ENCODE measurements at regions not wholly inside any gene's neighbourhood (a gene's known extent, or its start where the extent isn't known, plus 50 kb on each side); places are given as distances from the start of the nearest gene placed in this dataset.

DNA sequence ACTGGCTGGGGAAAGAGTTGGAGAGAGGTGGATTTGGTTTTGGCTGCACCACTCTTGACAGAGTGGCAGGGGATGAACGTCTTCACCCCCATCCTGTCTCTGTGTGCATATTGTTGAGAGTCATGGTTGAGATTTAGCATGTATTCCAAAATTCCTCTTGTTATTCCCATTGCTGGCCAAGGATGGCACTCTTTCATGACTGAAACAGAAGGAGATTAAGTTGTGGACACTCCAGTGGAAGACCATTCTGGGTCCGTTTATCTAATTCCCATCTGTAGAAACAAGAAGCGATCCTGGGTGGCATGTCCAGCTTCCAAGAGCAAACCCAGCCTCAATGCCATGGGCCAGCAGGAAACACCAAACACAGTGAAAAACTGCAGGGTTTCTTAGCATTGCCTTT, 469.0 kb upstream of the IGFBP3 start:
- no peak overlapping the region for H3K27ac ChIP-seq
- DNase-seq (ENCODE audit: low spot score), result no peak
- no peak overlapping the region for H3K4me3 ChIP-seq
- no peak for TF ChIP-seq CTCF (IDR thresholded peaks at IDR 0.05)

- no peak for TF ChIP-seq CTCF (IDR thresholded peaks at IDR 0.05)
- H3K27ac ChIP-seq, result no peak overlapping the region
- DNase-seq (ENCODE audit: low spot score), result no peak
- no peak overlapping the region for H3K4me3 ChIP-seq
Observed at GRCh38 chr7:46389146-46389545, 468.1 kb upstream of the IGFBP3 start.

DNA sequence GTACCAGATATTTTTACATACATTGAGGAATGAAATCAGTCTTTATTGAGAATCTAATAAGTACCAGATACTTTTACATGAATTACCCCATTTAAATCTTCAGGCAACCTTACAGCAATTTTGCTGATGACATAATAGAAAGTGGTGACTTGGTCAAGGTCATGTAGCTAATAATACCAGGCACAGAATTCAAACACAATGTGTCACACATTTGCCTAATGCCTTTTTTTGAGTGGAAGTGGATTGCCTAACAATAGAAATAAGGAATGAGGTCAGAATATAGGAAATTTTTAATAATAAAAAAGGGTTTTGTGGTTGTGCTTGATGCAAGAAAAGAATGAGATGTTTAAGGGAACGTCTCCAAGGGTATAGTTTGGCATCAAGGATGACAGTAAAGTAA, 466.6 kb upstream of the IGFBP3 start:
- DNase-seq (ENCODE audit: low spot score), result no peak
- TF ChIP-seq CTCF (IDR thresholded peaks at IDR 0.05), result no peak
- H3K4me3 ChIP-seq, result no peak overlapping the region
- no peak overlapping the region for H3K27ac ChIP-seq

DNA sequence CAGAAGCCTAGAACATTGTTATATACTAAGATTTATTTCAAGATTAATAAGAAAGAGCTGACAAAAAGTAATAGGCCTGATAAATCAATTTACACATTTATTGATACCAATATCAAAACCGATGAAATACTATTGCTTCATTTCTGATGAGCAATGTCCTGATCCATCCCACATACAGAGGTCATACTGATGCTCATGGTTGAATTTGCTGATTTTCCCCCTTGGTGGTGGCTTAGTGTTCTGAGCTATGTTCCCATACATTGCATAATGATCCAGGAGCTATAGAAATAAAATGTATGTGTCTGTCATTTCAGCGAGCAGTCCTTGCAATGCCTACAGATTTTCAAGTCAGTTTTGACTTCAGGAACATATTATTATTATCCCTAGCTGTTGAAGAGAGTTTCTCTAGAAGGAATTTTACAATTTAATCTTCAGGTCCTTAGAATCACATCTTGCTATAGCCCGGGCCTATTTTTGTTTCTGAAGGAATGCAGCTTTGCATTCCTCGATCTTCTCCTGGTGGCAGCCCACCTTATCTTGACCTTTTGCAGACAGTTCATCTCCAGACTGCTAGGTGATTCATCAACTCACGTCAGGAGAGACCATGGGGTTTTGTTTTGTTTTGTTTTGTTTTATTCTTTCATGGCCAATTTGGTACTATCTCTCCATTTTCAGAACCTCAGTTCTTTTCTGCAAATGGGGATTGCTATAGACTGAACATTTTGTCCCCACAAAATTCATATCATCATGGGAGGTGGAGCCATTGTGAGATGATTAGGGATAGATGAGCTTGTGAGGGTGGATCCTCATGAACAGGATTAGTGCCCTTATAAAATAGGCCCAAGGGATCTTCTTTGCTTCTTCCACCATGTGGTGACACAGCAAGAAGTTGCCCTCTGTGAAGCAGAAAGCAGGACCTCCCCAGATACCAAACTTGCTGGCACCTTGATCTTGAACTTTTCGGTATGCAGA, 465.6 kb upstream of the IGFBP3 start:
- TF ChIP-seq CTCF (IDR thresholded peaks at IDR 0.05), result no peak
- DNase-seq (ENCODE audit: low spot score), result no peak
- Histone ChIP-seq H3K4me3 (no peak overlapping the region), H3K27ac (no peak overlapping the region)

- H3K4me3 ChIP-seq, result no peak overlapping the region
- DNase-seq (ENCODE audit: low spot score), result no peak
Observed at GRCh38 chr7:46385662-46386309, 464.7 kb upstream of the IGFBP3 start.

DNA sequence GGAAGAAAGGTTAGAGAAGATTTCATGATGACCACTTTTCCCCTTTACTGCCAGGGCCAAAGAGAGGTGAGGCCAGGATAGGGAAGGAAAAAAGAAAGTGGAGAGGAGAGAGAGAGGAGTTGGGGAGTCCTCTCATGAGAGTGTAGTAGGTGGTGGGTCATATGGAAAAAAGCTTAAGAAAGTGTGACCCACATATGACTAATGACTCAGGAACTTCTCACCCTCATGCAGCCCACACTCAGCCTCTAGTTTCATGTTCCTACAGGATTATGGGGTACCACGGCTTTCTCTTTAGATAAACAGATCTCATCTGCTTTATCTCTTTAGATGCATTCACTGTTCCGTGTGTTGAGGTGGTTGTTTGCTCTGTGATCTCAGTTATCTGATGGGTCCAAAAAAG, 462.5 kb upstream of the IGFBP3 start:
- DNase-seq (ENCODE audit: low spot score), result no peak
- Histone ChIP-seq H3K4me3 (no peak overlapping the region), H3K27ac (no peak overlapping the region)
- no peak for TF ChIP-seq CTCF (IDR thresholded peaks at IDR 0.05)

More at GRCh38 chr7:46385662-46386309, 464.7 kb upstream of the IGFBP3 start:
- H3K27ac ChIP-seq, result no peak overlapping the region
- no peak for TF ChIP-seq CTCF (IDR thresholded peaks at IDR 0.05)
